HFFc6 (cell line): ENCODE measurements at regions not wholly inside any gene's neighbourhood (a gene's known extent, or its start where the extent isn't known, plus 50 kb on each side); places are given as distances from the start of the nearest gene placed in this dataset.

Source experiments
- DNase-seq: peaks from one replicate; pipeline ENCODE4 v3.0.0-alpha.2; 2018
- H3K27ac Mint-ChIP-seq: 2 replicates; pipeline ENCODE4 v1.8.0; 2020; ENCODE audit warnings: mild to moderate bottlenecking, mixed read lengths
- H3K27me3 Mint-ChIP-seq: 2 replicates; pipeline ENCODE4 v1.8.0; 2021; ENCODE audit warnings: mild to moderate bottlenecking, moderate library complexity, mixed read lengths; ENCODE audit not compliant: insufficient read depth
- H3K36me3 Mint-ChIP-seq: 2 replicates; pipeline ENCODE4 v1.8.0; 2021; ENCODE audit warnings: low read depth, mixed read lengths
- H3K4me1 Mint-ChIP-seq: 2 replicates; pipeline ENCODE4 v1.8.0; 2020; ENCODE audit warnings: low read depth, mixed read lengths
- H3K4me3 Mint-ChIP-seq: 2 replicates; pipeline ENCODE4 v1.8.0; 2020; ENCODE audit warnings: mild to moderate bottlenecking, moderate library complexity, mixed read lengths
- H3K9me3 Mint-ChIP-seq: 2 replicates; pipeline ENCODE4 v1.8.0; 2020; ENCODE audit warnings: mild to moderate bottlenecking, mixed read lengths
- TF ChIP-seq, protein P1 (sequence below): fragments of 200-600 bp; sonication (generic); IDR thresholded peaks from 2 replicates; pipeline ENCODE4 v1.5.0; 2021; ENCODE audit warnings: antibody characterized with exemption, mild to moderate bottlenecking

DNA sequence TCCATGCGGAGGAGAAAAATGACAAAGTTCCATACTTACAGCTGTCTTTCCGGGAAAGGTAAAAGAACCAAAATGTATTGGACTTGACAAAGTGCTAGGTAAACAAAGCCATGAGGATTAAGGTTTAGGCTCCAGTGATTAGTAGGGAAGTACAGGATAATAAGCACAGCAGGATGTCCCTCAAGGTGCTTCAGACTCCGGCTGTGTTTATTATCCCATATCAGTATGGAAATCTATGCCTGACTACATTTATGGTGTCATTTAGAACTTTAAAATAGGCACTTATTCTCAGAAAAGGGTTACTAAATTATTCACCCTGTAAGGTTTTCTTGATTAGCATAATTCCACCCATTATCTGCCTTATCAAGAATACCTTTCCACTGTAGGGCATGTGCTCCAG is 136.3 kb upstream of the CCDC68 start:
- TF ChIP-seq, protein P1, sequence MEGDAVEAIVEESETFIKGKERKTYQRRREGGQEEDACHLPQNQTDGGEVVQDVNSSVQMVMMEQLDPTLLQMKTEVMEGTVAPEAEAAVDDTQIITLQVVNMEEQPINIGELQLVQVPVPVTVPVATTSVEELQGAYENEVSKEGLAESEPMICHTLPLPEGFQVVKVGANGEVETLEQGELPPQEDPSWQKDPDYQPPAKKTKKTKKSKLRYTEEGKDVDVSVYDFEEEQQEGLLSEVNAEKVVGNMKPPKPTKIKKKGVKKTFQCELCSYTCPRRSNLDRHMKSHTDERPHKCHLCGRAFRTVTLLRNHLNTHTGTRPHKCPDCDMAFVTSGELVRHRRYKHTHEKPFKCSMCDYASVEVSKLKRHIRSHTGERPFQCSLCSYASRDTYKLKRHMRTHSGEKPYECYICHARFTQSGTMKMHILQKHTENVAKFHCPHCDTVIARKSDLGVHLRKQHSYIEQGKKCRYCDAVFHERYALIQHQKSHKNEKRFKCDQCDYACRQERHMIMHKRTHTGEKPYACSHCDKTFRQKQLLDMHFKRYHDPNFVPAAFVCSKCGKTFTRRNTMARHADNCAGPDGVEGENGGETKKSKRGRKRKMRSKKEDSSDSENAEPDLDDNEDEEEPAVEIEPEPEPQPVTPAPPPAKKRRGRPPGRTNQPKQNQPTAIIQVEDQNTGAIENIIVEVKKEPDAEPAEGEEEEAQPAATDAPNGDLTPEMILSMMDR: no peak
- Mint-ChIP-seq H3K4me1 (peaks cover 32% of the 10 kb centered on the region), H3K9me3 (no peaks in the 10 kb centered on the region), H3K36me3 (no peaks in the 10 kb centered on the region), H3K4me3 (no peak overlapping the region), H3K27me3 (peaks cover 12% of the 10 kb centered on the region), H3K27ac (no peak overlapping the region)
- DNase-seq: no peak

DNA sequence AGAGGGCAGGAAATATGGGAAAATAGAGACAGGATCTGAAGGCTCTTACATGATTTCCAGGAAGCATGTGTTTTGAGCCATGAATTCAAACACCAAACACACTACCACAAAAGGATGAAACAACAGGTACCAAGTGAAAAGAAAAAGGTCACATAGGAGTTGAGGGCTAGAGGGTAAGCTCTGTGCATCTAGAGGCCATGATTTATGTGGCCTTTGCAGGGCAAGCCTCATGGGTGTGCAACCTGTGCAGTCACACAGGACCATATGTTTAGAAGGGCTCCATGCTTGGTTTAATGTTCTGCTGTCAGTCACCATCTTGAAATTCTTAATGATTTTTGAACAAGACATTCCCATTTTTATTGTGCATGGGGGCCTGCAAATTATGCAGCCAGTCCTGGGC is 134.5 kb upstream of the CCDC68 start:
- TF ChIP-seq, protein P1: no peak
- no peak for DNase-seq
- Mint-ChIP-seq H3K27me3 (peaks cover 12% of the 10 kb centered on the region), H3K36me3 (no peaks in the 10 kb centered on the region), H3K27ac (no peak overlapping the region), H3K9me3 (no peaks in the 10 kb centered on the region), H3K4me3 (no peak overlapping the region), H3K4me1 (peaks cover 24% of the 10 kb centered on the region)

DNA sequence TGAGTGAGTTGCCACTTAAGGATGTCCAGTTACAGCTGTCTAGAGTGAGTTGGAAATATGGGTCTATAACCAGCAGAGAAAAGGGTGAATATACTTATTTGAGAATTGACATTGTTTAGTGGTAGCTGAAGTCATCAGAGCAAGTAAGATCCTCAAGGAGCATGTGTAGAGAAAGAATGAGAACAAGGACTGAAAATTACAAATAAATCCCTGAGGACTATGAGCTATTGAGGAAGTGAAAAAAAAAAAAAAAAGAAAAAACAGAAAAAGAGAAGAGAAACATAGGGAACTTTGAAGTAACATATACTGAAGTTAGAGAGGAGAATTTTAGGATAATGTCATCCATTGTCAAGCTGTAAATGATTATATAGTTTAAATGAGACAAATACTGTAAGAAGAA is 134.0 kb upstream of the CCDC68 start:
- peaks cover 15% of the 10 kb centered on the region for H3K27me3 Mint-ChIP-seq
- TF ChIP-seq, protein P1: no peak

DNA sequence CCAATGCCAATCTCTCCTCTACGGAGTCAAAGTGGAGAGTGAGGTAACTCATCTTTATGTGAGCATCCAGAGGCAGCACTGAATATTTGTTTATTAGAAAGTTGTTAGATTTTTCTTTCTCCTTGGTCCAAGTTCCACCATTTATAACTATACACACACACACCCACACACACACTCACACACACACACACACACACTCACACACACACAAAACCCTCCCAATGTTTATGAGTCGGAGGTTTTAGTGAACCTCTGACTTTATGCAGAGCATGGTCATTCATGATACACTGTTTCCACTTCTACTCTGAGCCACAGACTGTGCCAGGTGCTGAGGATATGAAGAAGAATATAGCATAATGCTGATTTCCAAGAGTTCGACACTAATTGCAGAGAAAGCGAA is 132.9 kb upstream of the CCDC68 start:
- H3K4me3 Mint-ChIP-seq: no peak overlapping the region
- H3K27ac Mint-ChIP-seq: no peak overlapping the region
- DNase-seq: no peak
- TF ChIP-seq, protein P1: no peak
- H3K27me3 Mint-ChIP-seq: peaks cover 15% of the 10 kb centered on the region
- H3K4me1 Mint-ChIP-seq: peaks cover 14% of the 10 kb centered on the region
- no peaks in the 10 kb centered on the region for H3K9me3 Mint-ChIP-seq
- H3K36me3 Mint-ChIP-seq: no peaks in the 10 kb centered on the region

More for the DNA sequence above, 134.0 kb upstream of the CCDC68 start:
- H3K9me3 Mint-ChIP-seq: no peaks in the 10 kb centered on the region
- DNase-seq: no peak
- H3K27ac Mint-ChIP-seq: no peak overlapping the region
- no peak overlapping the region for H3K4me3 Mint-ChIP-seq
- peaks cover 24% of the 10 kb centered on the region for H3K4me1 Mint-ChIP-seq
- no peaks in the 10 kb centered on the region for H3K36me3 Mint-ChIP-seq

DNA sequence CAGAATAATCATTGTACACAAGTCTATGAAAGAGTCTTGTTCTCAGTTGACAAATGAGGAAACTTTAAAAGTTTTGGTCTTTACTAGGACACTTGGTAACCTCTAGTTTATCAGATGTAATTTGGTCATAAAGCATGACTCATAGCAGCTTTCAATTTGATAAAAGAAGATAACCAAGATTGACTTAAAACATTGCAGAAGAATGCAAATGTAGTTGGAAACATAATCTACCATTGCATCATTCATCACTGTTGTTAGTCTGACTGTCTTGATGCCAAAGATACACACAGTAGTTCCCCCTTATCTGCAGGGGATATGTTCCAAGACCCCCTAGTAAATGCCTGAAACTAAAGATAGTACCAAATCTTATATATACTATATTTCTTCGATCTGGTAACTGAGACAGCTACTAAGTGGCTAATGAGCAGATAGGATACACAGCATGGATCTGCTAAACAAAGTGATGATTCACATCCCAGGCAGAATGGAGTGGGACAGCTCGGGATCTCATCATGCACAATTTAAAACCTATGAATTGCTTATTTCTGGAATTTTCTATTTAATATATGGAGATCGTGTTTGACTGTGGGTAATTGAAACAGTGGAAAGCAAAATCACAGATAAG is 131.4 kb upstream of the CCDC68 start:
- Mint-ChIP-seq H3K27ac (no peak overlapping the region), H3K9me3 (no peaks in the 10 kb centered on the region), H3K36me3 (no peaks in the 10 kb centered on the region), H3K4me3 (no peak overlapping the region), H3K27me3 (peaks cover 19% of the 10 kb centered on the region), H3K4me1 (no peaks in the 10 kb centered on the region)
- TF ChIP-seq, protein P1: no peak
- no peak for DNase-seq

DNA sequence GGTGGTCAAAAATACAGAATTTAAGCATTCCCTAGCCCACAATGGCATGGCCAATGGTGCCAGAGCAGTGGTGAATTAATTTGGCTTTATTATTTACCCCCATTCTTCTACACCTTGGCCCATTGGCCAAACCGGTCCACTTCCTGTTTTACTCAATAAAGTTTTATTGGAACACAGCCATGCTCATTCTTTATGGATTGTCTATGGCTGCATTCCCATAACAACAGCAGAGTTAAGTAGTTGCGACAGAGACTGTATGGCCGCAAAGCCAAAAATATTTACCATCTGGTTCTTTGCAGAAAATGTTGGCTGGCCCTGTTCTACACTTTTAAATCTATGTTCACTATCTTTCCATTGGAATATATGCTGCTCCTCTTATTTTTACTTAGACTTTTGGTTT is 130.3 kb upstream of the CCDC68 start:
- no peak overlapping the region for H3K27ac Mint-ChIP-seq
- H3K36me3 Mint-ChIP-seq: no peaks in the 10 kb centered on the region
- peaks cover 16% of the 10 kb centered on the region for H3K27me3 Mint-ChIP-seq
- H3K4me1 Mint-ChIP-seq: no peaks in the 10 kb centered on the region
- no peak overlapping the region for H3K4me3 Mint-ChIP-seq
- TF ChIP-seq, protein P1: no peak
- no peaks in the 10 kb centered on the region for H3K9me3 Mint-ChIP-seq
- no peak for DNase-seq
